C4-2B (cell line): ENCODE measurements at regions not wholly inside any gene's neighbourhood (a gene's known extent, or its start where the extent isn't known, plus 50 kb on each side); places are given as distances from the start of the nearest gene placed in this dataset.

ENCODE experiments used
- CTCF ChIP-seq: fragments of 450-650 bp; conservative IDR thresholded peaks from 2 replicates; pipeline ENCODE4 v1.5.1; 2017; ENCODE audit warnings: mild to moderate bottlenecking
- ZFX ChIP-seq: fragments of 450-650 bp; IDR thresholded peaks from 2 replicates; pipeline ENCODE4 v1.6.1; 2017

- TF ChIP-seq CTCF (no peak), ZFX (no peak)
These were observed 1994.5 kb upstream of the PIK3C3 start for GRCh38 chr18:39960550-39960949.
